HG03159 (cell line): ENCODE measurements at regions not wholly inside any gene's neighbourhood (a gene's known extent, or its start where the extent isn't known, plus 50 kb on each side); places are given as distances from the start of the nearest gene placed in this dataset.

Experiments used
- ATAC-seq: cut with Tn5 transposase; IDR thresholded peaks from one replicate; pipeline ENCODE4 v1.9.1; 2021; ENCODE audit warnings: mild to moderate bottlenecking, moderate library complexity; ENCODE audit not compliant: unreplicated experiment

GRCh38 chr15:97661796-97662195, 298.7 kb upstream of the ARRDC4 start:
- no peak for ATAC-seq

- ATAC-seq: no peak
Observed at GRCh38 chr15:97672586-97672985, 287.9 kb upstream of the ARRDC4 start.

- ATAC-seq: no peak
Observed at GRCh38 chr15:97678656-97679055, 281.8 kb upstream of the ARRDC4 start.

GRCh38 chr15:97679106-97679688, 281.3 kb upstream of the ARRDC4 start:
- no peak for ATAC-seq

GRCh38 chr15:97680606-97681220, 279.8 kb upstream of the ARRDC4 start:
- ATAC-seq: no peak

GRCh38 chr15:97683831-97684230, 276.7 kb upstream of the ARRDC4 start:
- ATAC-seq: no peak

- ATAC-seq: no peak
Observed at GRCh38 chr15:97684249-97684648, 276.3 kb upstream of the ARRDC4 start.

- ATAC-seq: no peak
Observed at GRCh38 chr15:97686324-97686723, 274.2 kb upstream of the ARRDC4 start.

GRCh38 chr15:97687654-97688053, 272.8 kb upstream of the ARRDC4 start:
- ATAC-seq: no peak

- ATAC-seq: no peak
Observed at GRCh38 chr15:97688177-97688576, 272.3 kb upstream of the ARRDC4 start.

GRCh38 chr15:97688886-97689285, 271.6 kb upstream of the ARRDC4 start:
- ATAC-seq: no peak

- no peak for ATAC-seq
Observed at GRCh38 chr15:97691078-97691477, 269.4 kb upstream of the ARRDC4 start.

- no peak for ATAC-seq
Observed at GRCh38 chr15:97691799-97692198, 268.7 kb upstream of the ARRDC4 start.

GRCh38 chr15:97692301-97693015, 268.0 kb upstream of the ARRDC4 start:
- no peak for ATAC-seq

GRCh38 chr15:97694456-97694855, 266.0 kb upstream of the ARRDC4 start:
- no peak for ATAC-seq

GRCh38 chr15:97703400-97703799, 257.1 kb upstream of the ARRDC4 start:
- ATAC-seq: no peak

- ATAC-seq: no peak
Observed at GRCh38 chr15:97706059-97706458, 254.4 kb upstream of the ARRDC4 start.

GRCh38 chr15:97708252-97708651, 252.3 kb upstream of the ARRDC4 start:
- no peak for ATAC-seq

GRCh38 chr15:97712530-97712929, 248.0 kb upstream of the ARRDC4 start:
- ATAC-seq: no peak

- no peak for ATAC-seq
Observed at GRCh38 chr15:97717806-97718205, 242.7 kb upstream of the ARRDC4 start.

- ATAC-seq: no peak
Observed at GRCh38 chr15:97718509-97718908, 242.0 kb upstream of the ARRDC4 start.

GRCh38 chr15:97728791-97729190, 231.7 kb upstream of the ARRDC4 start:
- no peak for ATAC-seq
